Endothelial cell (in vitro differentiated cells): ENCODE measurements at regions not wholly inside any gene's neighbourhood (a gene's known extent, or its start where the extent isn't known, plus 50 kb on each side); places are given as distances from the start of the nearest gene placed in this dataset.

Experiments
- DNase-seq: peaks from one replicate; pipeline ENCODE4 v3.0.0; 2021; ENCODE audit warnings: low spot score
- H3K27ac Mint-ChIP-seq: one replicate; pipeline ENCODE4 v1.8.0; 2021; ENCODE audit warnings: mixed read lengths, inconsistent platforms; ENCODE audit not compliant: unreplicated experiment
- H3K27me3 Mint-ChIP-seq: one replicate; pipeline ENCODE4 v1.8.0; 2021; ENCODE audit warnings: mild to moderate bottlenecking, moderate library complexity, mixed read lengths, inconsistent platforms; ENCODE audit not compliant: unreplicated experiment
- H3K36me3 Mint-ChIP-seq: one replicate; pipeline ENCODE4 v1.8.0; 2021; ENCODE audit warnings: mild to moderate bottlenecking, low read depth, mixed read lengths, inconsistent platforms; ENCODE audit not compliant: unreplicated experiment
- H3K4me1 Mint-ChIP-seq: one replicate; pipeline ENCODE4 v1.8.0; 2021; ENCODE audit warnings: mild to moderate bottlenecking, mixed read lengths, inconsistent platforms; ENCODE audit not compliant: unreplicated experiment
- H3K4me3 Mint-ChIP-seq: one replicate; pipeline ENCODE4 v1.8.0; 2021; ENCODE audit warnings: mild to moderate bottlenecking, mixed read lengths, inconsistent platforms; ENCODE audit not compliant: unreplicated experiment
- H3K9me3 Mint-ChIP-seq: one replicate; pipeline ENCODE4 v1.8.0; 2021; ENCODE audit warnings: mixed read lengths, inconsistent platforms; ENCODE audit not compliant: unreplicated experiment
- CTCF ChIP-seq: fragments of 200-600 bp; sonication (generic); IDR thresholded peaks from one replicate; pipeline ENCODE4 v1.5.0; 2021; ENCODE audit warnings: antibody characterized with exemption; ENCODE audit not compliant: unreplicated experiment

GRCh38 chr12:25829192-25829591 is 129.3 kb upstream of the RASSF8 start:
- TF ChIP-seq CTCF: no peak
- H3K4me1 Mint-ChIP-seq: no peaks in the 10 kb centered on the region
- peaks cover 1% of the 10 kb centered on the region for H3K27me3 Mint-ChIP-seq
- H3K9me3 Mint-ChIP-seq: no peaks in the 10 kb centered on the region
- DNase-seq: no peak
- no peak overlapping the region for H3K4me3 Mint-ChIP-seq
- H3K27ac Mint-ChIP-seq: no peak overlapping the region
- no peaks in the 10 kb centered on the region for H3K36me3 Mint-ChIP-seq

GRCh38 chr12:25830456-25830855 is 128.0 kb upstream of the RASSF8 start:
- no peak overlapping the region for H3K4me3 Mint-ChIP-seq
- no peaks in the 10 kb centered on the region for H3K9me3 Mint-ChIP-seq
- DNase-seq: no peak
- no peak for TF ChIP-seq CTCF
- H3K4me1 Mint-ChIP-seq: no peaks in the 10 kb centered on the region
- no peak overlapping the region for H3K27ac Mint-ChIP-seq
- H3K36me3 Mint-ChIP-seq: no peaks in the 10 kb centered on the region
- peaks cover 1% of the 10 kb centered on the region for H3K27me3 Mint-ChIP-seq

- Mint-ChIP-seq H3K9me3 (no peaks in the 10 kb centered on the region), H3K4me1 (no peaks in the 10 kb centered on the region), H3K27ac (no peak overlapping the region), H3K36me3 (no peaks in the 10 kb centered on the region), H3K4me3 (no peak overlapping the region), H3K27me3 (peaks cover 1% of the 10 kb centered on the region)
- DNase-seq: no peak
- no peak for TF ChIP-seq CTCF
Observed at GRCh38 chr12:25833657-25834056, 124.8 kb upstream of the RASSF8 start.

GRCh38 chr12:25835385-25835784 is 123.1 kb upstream of the RASSF8 start:
- Mint-ChIP-seq H3K27me3 (peaks cover 1% of the 10 kb centered on the region), H3K4me1 (no peaks in the 10 kb centered on the region), H3K36me3 (no peaks in the 10 kb centered on the region), H3K27ac (no peak overlapping the region), H3K4me3 (no peak overlapping the region), H3K9me3 (no peaks in the 10 kb centered on the region)
- TF ChIP-seq CTCF: no peak
- DNase-seq: no peak

- DNase-seq: no peak
- no peak for TF ChIP-seq CTCF
- peaks cover 8% of the 10 kb centered on the region for H3K4me1 Mint-ChIP-seq
- no peak overlapping the region for H3K4me3 Mint-ChIP-seq
- no peak overlapping the region for H3K27ac Mint-ChIP-seq
- no peaks in the 10 kb centered on the region for H3K27me3 Mint-ChIP-seq
- H3K9me3 Mint-ChIP-seq: no peaks in the 10 kb centered on the region
- no peaks in the 10 kb centered on the region for H3K36me3 Mint-ChIP-seq
Observed at GRCh38 chr12:25838007-25838406, 120.5 kb upstream of the RASSF8 start.
